Common myeloid progenitor, CD34-positive (primary cell): ENCODE measurements at regions not wholly inside any gene's neighbourhood (a gene's known extent, or its start where the extent isn't known, plus 50 kb on each side); places are given as distances from the start of the nearest gene placed in this dataset.
A peak's percentile ranks its signal among the peaks of the same experiment; 100 is the strongest.

ENCODE experiments used
- CTCF ChIA-PET: fragments of 350-600 bp; sonication (Branson Sonifier 250); formaldehyde crosslinking; loops from one replicate; lab custom pipeline; 2021; ENCODE audit warnings: antibody characterized with exemption; lab: Charles Lee
- POLR2A ChIA-PET: fragments of 350-600 bp; sonication (Branson Sonifier 250); formaldehyde crosslinking; loops from one replicate; lab custom pipeline; 2021; ENCODE audit warnings: antibody characterized with exemption; lab: Charles Lee
- DNase-seq, 3 donors: peaks; one replicate each; pipeline versions ENCODE4 v3.0.0 to v3.0.0-alpha.2; 2013
- H3K27ac ChIP-seq, 2 experiments: 1 replicate in 1 of 2; 2 replicates in 1 of 2; pipeline ENCODE4 v1.7.0; 2013; ENCODE audit warnings: inconsistent platforms in 2 of 2, low read length in 2 of 2, mild to moderate bottlenecking in 2 of 2, low read depth in 1 of 2, moderate library complexity in 1 of 2; ENCODE audit not compliant: severe bottlenecking in 2 of 2, insufficient read depth in 1 of 2, poor library complexity in 1 of 2
- H3K27me3 ChIP-seq, 5 experiments: replicated peaks in 2 of 5; 1 replicate in 3 of 5; 2 replicates in 2 of 5; pipeline versions ENCODE4 v1.6.1 to v1.7.0; 2013; ENCODE audit warnings: low read length in 4 of 5, mild to moderate bottlenecking in 2 of 5, moderate library complexity in 2 of 5, inconsistent platforms in 1 of 5; ENCODE audit not compliant: insufficient read depth in 5 of 5, control insufficient read depth in 4 of 5
- H3K36me3 ChIP-seq, 4 experiments: 1 replicate in 2 of 4; 2 replicates in 2 of 4; pipeline versions ENCODE4 v1.6.1 to v1.7.0; 2013; ENCODE audit warnings: low read length in 3 of 4, control low read depth in 1 of 4, mild to moderate bottlenecking in 1 of 4; ENCODE audit not compliant: control insufficient read depth in 4 of 4, insufficient read depth in 4 of 4
- H3K4me1 ChIP-seq, 4 experiments: 1 replicate in 3 of 4; 2 replicates in 1 of 4; pipeline versions ENCODE4 v1.6.1 to v1.7.1; 2013; ENCODE audit warnings: low read length in 3 of 4, mild to moderate bottlenecking in 3 of 4, control low read depth in 1 of 4, inconsistent platforms in 1 of 4, moderate library complexity in 1 of 4; ENCODE audit not compliant: control insufficient read depth in 4 of 4, insufficient read depth in 4 of 4; ENCODE audit errors: control extremely low read depth in 1 of 4
- H3K4me3 ChIP-seq, 7 experiments: 1 replicate in 4 of 7; 2 replicates in 3 of 7; pipeline versions ENCODE4 v1.5.1 to v1.7.0; 2013; ENCODE audit warnings: mild to moderate bottlenecking in 7 of 7, low read length in 6 of 7, moderate library complexity in 6 of 7, inconsistent platforms in 2 of 7, low read depth in 2 of 7, control low read depth in 1 of 7; ENCODE audit not compliant: insufficient read depth in 4 of 7, control insufficient read depth in 1 of 7; ENCODE audit errors: extremely low read depth in 1 of 7
- H3K9me3 ChIP-seq, 5 experiments: 1 replicate in 4 of 5; 2 replicates in 1 of 5; pipeline versions ENCODE4 v1.6.1 to v1.7.1; 2013; ENCODE audit warnings: low read length in 4 of 5, mild to moderate bottlenecking in 2 of 5, inconsistent platforms in 1 of 5, low read depth in 1 of 5, moderate library complexity in 1 of 5; ENCODE audit not compliant: control insufficient read depth in 4 of 5, insufficient read depth in 2 of 5; ENCODE audit errors: control extremely low read depth in 1 of 5
- WGBS: methylation state at CpG from one replicate; pipeline ENCODE4 v1.1.5; 2013; ENCODE audit not compliant: insufficient coverage; 5-methylcytosine and 5-hydroxymethylcytosine counted together

- Histone ChIP-seq H3K9me3 (peaks cover 0 to 1% (median 0%) of the 10 kb centered on the region in 5 experiments), H3K4me3 (no peak overlapping the region), H3K27me3 (no peaks in the 10 kb centered on the region), H3K36me3 (no peaks in the 10 kb centered on the region), H3K27ac (no peak overlapping the region), H3K4me1 (no peaks in the 10 kb centered on the region)
- no peak for DNase-seq
- ChIA-PET CTCF (interaction anchor here (1.0 kb wide), 1 partner anchor 28 kb away, joined by 3 read pairs; no protein-coding TSS in a partner anchor), POLR2A (no interaction called here)
- WGBS: no CpG with 5 or more reads among the region's 1 CpG
Measured at GRCh38 chr1:197850918-197851317, 51.5 kb upstream of the C1orf53 start.

GRCh38 chr1:197850042-197850441 lies 52.4 kb upstream of the C1orf53 start:
- CTCF ChIA-PET: no interaction called here
- POLR2A ChIA-PET: no interaction called here
- H3K27ac ChIP-seq: no peak overlapping the region
- H3K4me1 ChIP-seq: no peaks in the 10 kb centered on the region
- H3K27me3 ChIP-seq: no peaks in the 10 kb centered on the region
- WGBS: 77% methylated on average over 3 of the region's 4 CpGs
- no peak overlapping the region for H3K4me3 ChIP-seq
- peak in 2 of 3 donors; percentile 7 to 38 for DNase-seq
- H3K9me3 ChIP-seq: peaks cover 0 to 1% (median 0%) of the 10 kb centered on the region in 5 experiments
- no peaks in the 10 kb centered on the region for H3K36me3 ChIP-seq

- ChIA-PET POLR2A (no interaction called here), CTCF (no interaction called here)
- no peaks in the 10 kb centered on the region for H3K36me3 ChIP-seq
- H3K4me1 ChIP-seq: no peaks in the 10 kb centered on the region
- no peak for DNase-seq
- H3K27me3 ChIP-seq: no peaks in the 10 kb centered on the region
- H3K9me3 ChIP-seq: peaks cover 0 to 1% (median 0%) of the 10 kb centered on the region in 5 experiments
- no peak overlapping the region for H3K27ac ChIP-seq
- no peak overlapping the region for H3K4me3 ChIP-seq
Measured at GRCh38 chr1:197848350-197848749, 54.1 kb upstream of the C1orf53 start.

- DNase-seq: no peak
- Histone ChIP-seq H3K9me3 (no peaks in the 10 kb centered on the region), H3K4me1 (peaks cover 0 to 4% (median 0%) of the 10 kb centered on the region in 4 experiments), H3K27me3 (no peaks in the 10 kb centered on the region), H3K4me3 (no peak overlapping the region), H3K27ac (no peak overlapping the region), H3K36me3 (no peaks in the 10 kb centered on the region)
- POLR2A ChIA-PET: no interaction called here
- WGBS: no CpG with 5 or more reads among the region's 1 CpG
- CTCF ChIA-PET: no interaction called here
Measured at GRCh38 chr1:197845886-197846285, 56.5 kb upstream of the C1orf53 start.

- Histone ChIP-seq H3K36me3 (no peaks in the 10 kb centered on the region), H3K27me3 (no peaks in the 10 kb centered on the region), H3K4me1 (peaks cover 0 to 4% (median 0%) of the 10 kb centered on the region in 4 experiments), H3K4me3 (no peak overlapping the region), H3K27ac (no peak overlapping the region), H3K9me3 (no peaks in the 10 kb centered on the region)
- WGBS: 100% methylated on average over 1 of the region's 3 CpGs
- ChIA-PET CTCF (no interaction called here), POLR2A (no interaction called here)
- DNase-seq: no peak
Measured at GRCh38 chr1:197844651-197845050, 57.8 kb upstream of the C1orf53 start.

- ChIA-PET POLR2A (interaction anchor here (0.7 kb wide), 1 partner anchor 180 kb away, joined by 4 read pairs; no protein-coding TSS in a partner anchor), CTCF (interaction anchor here (0.9 kb wide), 1 partner anchor 151 kb away, joined by 3 read pairs; no protein-coding TSS in a partner anchor)
- H3K27me3 ChIP-seq: no peaks in the 10 kb centered on the region
- H3K27ac ChIP-seq: no peak overlapping the region
- no peak overlapping the region for H3K4me3 ChIP-seq
- H3K9me3 ChIP-seq: no peaks in the 10 kb centered on the region
- DNase-seq: no peak
- no CpG with 5 or more reads among the region's 2 CpGs for WGBS
- no peaks in the 10 kb centered on the region for H3K36me3 ChIP-seq
- H3K4me1 ChIP-seq: peaks cover 0 to 9% (median 0%) of the 10 kb centered on the region in 4 experiments
Measured at GRCh38 chr1:197843401-197843800, 59.0 kb upstream of the C1orf53 start.

GRCh38 chr1:197842646-197843045 lies 59.8 kb upstream of the C1orf53 start:
- Histone ChIP-seq H3K4me3 (no peak overlapping the region), H3K27ac (no peak overlapping the region), H3K36me3 (no peaks in the 10 kb centered on the region), H3K9me3 (no peaks in the 10 kb centered on the region), H3K4me1 (peaks cover 0 to 9% (median 0%) of the 10 kb centered on the region in 4 experiments), H3K27me3 (no peaks in the 10 kb centered on the region)
- CTCF ChIA-PET: interaction anchor here (0.9 to 1.4 kb wide), 2 partner anchors 56 to 150 kb away, joined by 3 read pairs; no protein-coding TSS in a partner anchor
- no peak for DNase-seq
- POLR2A ChIA-PET: no interaction called here
- 93% methylated on average over 3 of the region's 3 CpGs for WGBS
